ENCODE measurements at regions not wholly inside any gene's neighbourhood (a gene's known extent, or its start where the extent isn't known, plus 50 kb on each side); places are given as distances from the start of the nearest gene placed in this dataset.

DNA sequence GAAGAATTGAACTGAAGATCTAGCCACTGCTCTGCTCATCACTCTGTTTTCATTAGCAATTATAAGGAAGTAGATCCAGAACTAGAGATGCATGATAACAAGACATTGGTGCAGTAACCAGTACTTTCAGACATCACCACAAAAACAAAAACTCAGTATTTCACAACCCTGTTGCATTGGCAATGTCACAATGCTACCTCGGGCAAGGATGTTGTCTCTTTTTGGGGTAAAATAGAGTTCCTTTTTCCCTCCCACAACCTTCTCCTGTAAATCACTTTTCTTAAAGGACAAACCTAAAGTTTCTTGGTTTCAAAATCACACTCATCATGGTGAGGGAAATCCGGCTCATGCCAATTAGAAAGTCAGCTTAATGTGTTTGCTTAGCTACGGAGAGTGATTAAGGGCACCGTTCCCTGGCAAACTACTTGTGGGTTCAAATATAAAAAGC lies 420.1 kb upstream of the MEF2C start:
- 24% methylated on average over 4 of the region's 4 CpGs for WGBS (ENCODE audit: insufficient coverage, low coverage, low lambda C conversion rate, missing lambda C conversion rate)
- no peaks in the 10 kb centered on the region for H3K36me3 ChIP-seq
- DNase-seq (no peak), ATAC-seq (peak in 3 of 4 donors; percentile 13 to 27 (median 23))
- intact Hi-C loops (cut with DNase I), result no loop called here
- no peaks in the 10 kb centered on the region for H3K9me3 ChIP-seq
- TF ChIP-seq POLR2A (IDR thresholded peaks at IDR 0.05) (no peak), CTCF (IDR thresholded peaks at IDR 0.05) (no peak)
- no peaks in the 10 kb centered on the region for H3K4me1 ChIP-seq
- no peaks in the 10 kb centered on the region for H3K27me3 ChIP-seq
- H3K27ac ChIP-seq, result no peak overlapping the region
- H3K4me3 ChIP-seq, result no peak overlapping the region

DNA sequence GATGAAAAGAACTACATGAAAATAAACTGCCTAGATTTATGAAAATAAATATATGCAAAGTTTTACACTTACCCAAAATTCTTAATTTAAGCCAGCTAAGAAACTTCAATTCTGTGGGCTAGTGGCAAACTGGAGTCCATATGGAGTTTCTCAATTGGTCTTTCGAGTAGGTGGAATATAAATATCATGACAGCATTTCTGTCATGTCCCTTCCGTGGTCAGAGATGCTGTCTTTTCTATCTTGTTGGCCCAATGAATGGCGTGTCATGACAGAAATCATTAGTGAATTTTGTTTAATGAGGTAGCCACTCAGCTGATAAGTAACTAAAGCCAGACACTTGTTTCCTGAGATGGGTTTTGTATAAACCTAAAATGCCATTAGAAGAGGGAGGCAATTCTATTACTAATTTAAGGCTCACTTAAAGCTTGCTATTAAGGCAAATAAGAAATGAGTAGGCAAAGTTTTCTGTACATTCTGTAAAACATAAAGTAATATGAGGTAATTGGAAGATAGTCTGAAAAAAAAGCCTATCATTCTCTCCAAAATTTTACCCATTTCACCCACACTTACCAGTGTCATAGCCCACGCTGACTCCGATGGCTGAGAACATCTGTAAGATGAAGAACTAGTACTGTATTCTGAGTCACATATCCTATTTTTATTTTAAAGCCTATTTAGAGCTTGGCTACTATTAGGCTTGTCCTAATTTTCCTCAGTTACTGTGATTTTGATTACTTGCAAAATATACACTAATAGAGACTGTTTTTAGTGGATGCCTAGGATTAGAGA lies 419.3 kb upstream of the MEF2C start:
- no peaks in the 10 kb centered on the region for H3K36me3 ChIP-seq
- 52% methylated on average over 5 of the region's 5 CpGs for WGBS (ENCODE audit: insufficient coverage, low coverage, low lambda C conversion rate, missing lambda C conversion rate)
- intact Hi-C loops (cut with DNase I), result no loop called here
- no peaks in the 10 kb centered on the region for H3K9me3 ChIP-seq
- H3K4me3 ChIP-seq, result no peak overlapping the region
- H3K27ac ChIP-seq, result no peak overlapping the region
- H3K4me1 ChIP-seq, result no peaks in the 10 kb centered on the region
- TF ChIP-seq POLR2A (IDR thresholded peaks at IDR 0.05) (no peak), CTCF (IDR thresholded peaks at IDR 0.05) (no peak)
- no peaks in the 10 kb centered on the region for H3K27me3 ChIP-seq
- DNase-seq (no peak), ATAC-seq (no peak)

DNA sequence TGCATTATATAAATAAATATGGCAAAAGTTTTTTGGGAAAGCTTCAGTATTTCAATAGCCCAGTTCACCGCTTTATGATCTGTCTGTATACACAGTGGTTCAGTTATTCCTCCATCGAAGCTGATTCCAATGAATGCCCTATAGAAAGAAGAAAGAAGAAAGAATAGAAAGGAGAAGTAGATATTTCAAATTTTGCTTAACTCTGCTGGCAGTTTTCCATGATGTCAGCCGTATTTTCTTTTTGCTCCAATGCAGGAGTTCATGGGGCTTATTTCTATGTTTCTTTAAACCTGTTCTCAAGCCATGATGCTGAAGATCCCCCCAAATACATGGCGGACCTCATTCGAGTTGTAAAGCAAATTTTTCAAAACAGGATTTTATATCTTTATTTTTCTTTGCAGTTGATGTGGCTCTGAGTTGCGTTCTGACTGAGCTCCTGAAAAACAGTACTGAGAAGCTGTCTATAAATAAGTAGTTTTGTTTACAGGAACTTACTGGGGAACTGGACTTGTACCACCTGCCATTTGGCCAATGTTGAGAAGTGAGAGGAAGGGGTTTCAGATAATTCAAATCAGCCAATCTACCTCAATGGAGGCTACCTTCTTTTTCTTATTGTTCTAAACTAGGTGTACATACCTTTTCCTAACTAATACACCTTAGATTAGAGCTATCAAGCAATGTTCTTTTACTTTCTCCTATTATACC lies 418.5 kb upstream of the MEF2C start:
- H3K36me3 ChIP-seq, result no peaks in the 10 kb centered on the region
- H3K27ac ChIP-seq, result no peak overlapping the region
- WGBS (ENCODE audit: insufficient coverage, low coverage, low lambda C conversion rate, missing lambda C conversion rate), result 55% methylated on average over 6 of the region's 6 CpGs
- no peak for DNase-seq
- no peaks in the 10 kb centered on the region for H3K27me3 ChIP-seq
- no peak for ATAC-seq
- TF ChIP-seq CTCF (IDR thresholded peaks at IDR 0.05) (no peak), POLR2A (IDR thresholded peaks at IDR 0.05) (no peak)
- H3K4me1 ChIP-seq, result no peaks in the 10 kb centered on the region
- H3K4me3 ChIP-seq, result no peak overlapping the region
- H3K9me3 ChIP-seq, result no peaks in the 10 kb centered on the region
- intact Hi-C loops (cut with DNase I), result no loop called here

GRCh38 chr5:89300426-89300970 lies 417.5 kb upstream of the MEF2C start:
- H3K4me1 ChIP-seq, result no peaks in the 10 kb centered on the region
- no peaks in the 10 kb centered on the region for H3K9me3 ChIP-seq
- intact Hi-C loops (cut with DNase I), result no loop called here
- H3K27me3 ChIP-seq, result no peaks in the 10 kb centered on the region
- no peak overlapping the region for H3K4me3 ChIP-seq
- 54% methylated on average over 2 of the region's 2 CpGs for WGBS (ENCODE audit: insufficient coverage, low coverage, low lambda C conversion rate, missing lambda C conversion rate)
- H3K27ac ChIP-seq, result no peak overlapping the region
- DNase-seq, result no peak
- TF ChIP-seq CTCF (IDR thresholded peaks at IDR 0.05) (no peak), POLR2A (IDR thresholded peaks at IDR 0.05) (no peak)
- no peaks in the 10 kb centered on the region for H3K36me3 ChIP-seq
- ATAC-seq, result peak in 1 of 4 donors; percentile 51
